WTC11 (cell line): ENCODE measurements at regions not wholly inside any gene's neighbourhood (a gene's known extent, or its start where the extent isn't known, plus 50 kb on each side); places are given as distances from the start of the nearest gene placed in this dataset.

Experiments
- CREB1 ChIP-seq: sonication (generic); formaldehyde crosslinking; IDR thresholded peaks from 2 replicates; pipeline ENCODE4 v1.8.0; 2023; ENCODE audit warnings: mild to moderate bottlenecking, missing genetic modification reagents
- NR1H2 ChIP-seq: sonication (generic); formaldehyde crosslinking; IDR thresholded peaks from 2 replicates; pipeline ENCODE4 v1.9.0; 2021; ENCODE audit warnings: mild to moderate bottlenecking, moderate library complexity, missing genetic modification reagents
- TF ChIP-seq, protein P1 (sequence below): sonication (generic); formaldehyde crosslinking; IDR thresholded peaks from 2 replicates; pipeline ENCODE4 v1.8.0; 2022; ENCODE audit warnings: mild to moderate bottlenecking, missing genetic modification reagents

DNA sequence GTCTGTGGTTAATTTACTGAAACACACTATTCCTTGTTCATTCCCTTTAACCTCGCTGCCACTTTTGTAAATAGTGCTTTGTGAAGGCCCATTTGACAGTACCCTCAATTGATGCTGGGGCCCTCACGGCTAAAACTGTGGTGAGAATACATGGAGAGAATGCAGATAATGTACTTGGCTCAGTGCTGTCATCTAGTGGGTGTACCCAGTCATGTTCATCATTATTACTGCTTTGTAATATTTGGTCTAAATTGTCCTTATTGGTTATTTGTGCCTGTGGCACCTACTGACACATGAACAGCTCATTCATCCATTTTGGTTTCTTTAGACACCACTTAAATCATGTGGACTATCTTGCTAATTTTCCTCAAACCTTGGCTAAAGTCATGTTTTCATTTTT is 543.6 kb downstream of the EDEM1 start:
- TF ChIP-seq, protein P1, sequence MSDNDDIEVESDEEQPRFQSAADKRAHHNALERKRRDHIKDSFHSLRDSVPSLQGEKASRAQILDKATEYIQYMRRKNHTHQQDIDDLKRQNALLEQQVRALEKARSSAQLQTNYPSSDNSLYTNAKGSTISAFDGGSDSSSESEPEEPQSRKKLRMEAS (CRISPR knock-in tag): no peak
- TF ChIP-seq NR1H2 (CRISPR knock-in tag) (no peak), CREB1 (CRISPR knock-in tag) (no peak)
